ENCODE measurements at regions not wholly inside any gene's neighbourhood (a gene's known extent, or its start where the extent isn't known, plus 50 kb on each side); places are given as distances from the start of the nearest gene placed in this dataset.

- intact Hi-C loops (cut with DNase I; ENCODE audit: low total_unique reads) (no loop called here), in situ Hi-C loops (cut with MboI; ENCODE audit: low pct_ligation_motif_present in 1 of 4, low pct_unique_long_range_greater_than_20kb in 1 of 4, low sequenced_read_pairs in 3 of 4) (no loop called here)
- TF ChIP-seq EP300 (IDR thresholded peaks at IDR 0.05; ENCODE audit: low read depth) (no peak), POLR2A (IDR thresholded peaks at IDR 0.05) (no peak), POLR2AphosphoS5 (IDR thresholded peaks at IDR 0.05) (no peak), CTCF (IDR thresholded peaks at IDR 0.05) (no peak)
- Histone ChIP-seq H3K4me3 (no peak overlapping the region), H3K27ac (no peak overlapping the region), H3K4me1 (no peaks in the 10 kb centered on the region), H3K36me3 (no peaks in the 10 kb centered on the region), H3K9me3 (no peaks in the 10 kb centered on the region), H3K27me3 (no peaks in the 10 kb centered on the region)
- no peak for DNase-seq
- WGBS, 2 donors (ENCODE audit: low coverage in 1 of 2), result 75% methylated on average over 7 of the region's 7 CpGs; no CpG with 5 or more reads in 1 of the 2 donors
Observed at GRCh38 chr2:236767941-236768340, 198.3 kb downstream of the ACKR3 start.

GRCh38 chr2:236768393-236769140 lies 198.9 kb downstream of the ACKR3 start:
- in situ Hi-C loops (cut with MboI; ENCODE audit: low pct_ligation_motif_present in 1 of 4, low pct_unique_long_range_greater_than_20kb in 1 of 4, low sequenced_read_pairs in 3 of 4), result no loop called here
- no peak for TF ChIP-seq POLR2A (IDR thresholded peaks at IDR 0.05)
- TF ChIP-seq EP300 (IDR thresholded peaks at IDR 0.05; ENCODE audit: low read depth), result no peak
- no peak for TF ChIP-seq POLR2AphosphoS5 (IDR thresholded peaks at IDR 0.05)
- no peak for TF ChIP-seq CTCF (IDR thresholded peaks at IDR 0.05)
- H3K27ac ChIP-seq, result no peak overlapping the region

GRCh38 chr2:236769981-236770671 lies 200.5 kb downstream of the ACKR3 start:
- WGBS, 2 donors (ENCODE audit: low coverage in 1 of 2), result 87% methylated on average over 9 of the region's 9 CpGs; no CpG with 5 or more reads in 1 of the 2 donors
- no peak for TF ChIP-seq POLR2A (IDR thresholded peaks at IDR 0.05)
- TF ChIP-seq CTCF (IDR thresholded peaks at IDR 0.05), result no peak
- TF ChIP-seq POLR2AphosphoS5 (IDR thresholded peaks at IDR 0.05), result no peak
- no peak for TF ChIP-seq EP300 (IDR thresholded peaks at IDR 0.05; ENCODE audit: low read depth)
- H3K27me3 ChIP-seq, result no peaks in the 10 kb centered on the region
- no peaks in the 10 kb centered on the region for H3K9me3 ChIP-seq
- in situ Hi-C loops (cut with MboI; ENCODE audit: low pct_ligation_motif_present in 1 of 4, low pct_unique_long_range_greater_than_20kb in 1 of 4, low sequenced_read_pairs in 3 of 4) (no loop called here), intact Hi-C loops (cut with DNase I; ENCODE audit: low total_unique reads) (no loop called here)
- H3K27ac ChIP-seq, result no peak overlapping the region
- DNase-seq, result no peak
- no peaks in the 10 kb centered on the region for H3K36me3 ChIP-seq
- no peak overlapping the region for H3K4me3 ChIP-seq
- H3K4me1 ChIP-seq, result no peaks in the 10 kb centered on the region

More at GRCh38 chr2:236768393-236769140, 198.9 kb downstream of the ACKR3 start:
- Histone ChIP-seq H3K27me3 (no peaks in the 10 kb centered on the region), H3K4me3 (no peak overlapping the region), H3K4me1 (no peaks in the 10 kb centered on the region), H3K36me3 (no peaks in the 10 kb centered on the region), H3K9me3 (no peaks in the 10 kb centered on the region)
- 66 to 80% methylated on average over 1 to 4 of the region's 4 CpGs for WGBS, 2 donors (ENCODE audit: low coverage in 1 of 2)
- DNase-seq, result no peak
- intact Hi-C loops (cut with DNase I; ENCODE audit: low total_unique reads), result no loop called here

- Histone ChIP-seq H3K27ac (no peak overlapping the region), H3K9me3 (no peaks in the 10 kb centered on the region), H3K36me3 (no peaks in the 10 kb centered on the region), H3K27me3 (no peaks in the 10 kb centered on the region), H3K4me3 (no peak overlapping the region), H3K4me1 (no peaks in the 10 kb centered on the region)
- no peak for DNase-seq
- in situ Hi-C loops (cut with MboI; ENCODE audit: low pct_ligation_motif_present in 1 of 4, low pct_unique_long_range_greater_than_20kb in 1 of 4, low sequenced_read_pairs in 3 of 4), result no loop called here
- WGBS, 2 donors (ENCODE audit: low coverage in 1 of 2), result 63 to 77% methylated on average over 5 to 17 of the region's 17 CpGs
- intact Hi-C loops (cut with DNase I; ENCODE audit: low total_unique reads), result no loop called here
- TF ChIP-seq POLR2AphosphoS5 (IDR thresholded peaks at IDR 0.05), result no peak
Observed at GRCh38 chr2:236772220-236772837, 202.7 kb downstream of the ACKR3 start.
